B cell (primary cell): ENCODE measurements at regions not wholly inside any gene's neighbourhood (a gene's known extent, or its start where the extent isn't known, plus 50 kb on each side); places are given as distances from the start of the nearest gene placed in this dataset.

Experiments
- CTCF ChIP-seq: fragments of 200-600 bp; IDR thresholded peaks from one replicate; pipeline ENCODE4 v1.8.0; 2022; ENCODE audit warnings: antibody characterized with exemption, mild to moderate bottlenecking
- EZH2 ChIP-seq: IDR thresholded peaks from 2 replicates; pipeline ENCODE4 v1.6.1; 2012; ENCODE audit warnings: borderline replicate concordance, low read depth, mild to moderate bottlenecking, moderate library complexity, low read length; ENCODE audit not compliant: insufficient read depth, poor library complexity, severe bottlenecking

GRCh38 chr18:10265560-10266333 lies 188.7 kb upstream of the APCDD1 start:
- TF ChIP-seq CTCF: no peak
- TF ChIP-seq EZH2: no peak
